GM21576 (cell line): ENCODE measurements at regions not wholly inside any gene's neighbourhood (a gene's known extent, or its start where the extent isn't known, plus 50 kb on each side); places are given as distances from the start of the nearest gene placed in this dataset.

Experiments
- ATAC-seq: cut with Tn5 transposase; IDR thresholded peaks from one replicate; pipeline ENCODE4 v1.9.1; 2021; ENCODE audit warnings: mild to moderate bottlenecking, moderate library complexity; ENCODE audit not compliant: unreplicated experiment

- ATAC-seq: no peak
These were observed 180.5 kb downstream of the TGFB2 start for GRCh38 chr1:218525451-218526197.

DNA sequence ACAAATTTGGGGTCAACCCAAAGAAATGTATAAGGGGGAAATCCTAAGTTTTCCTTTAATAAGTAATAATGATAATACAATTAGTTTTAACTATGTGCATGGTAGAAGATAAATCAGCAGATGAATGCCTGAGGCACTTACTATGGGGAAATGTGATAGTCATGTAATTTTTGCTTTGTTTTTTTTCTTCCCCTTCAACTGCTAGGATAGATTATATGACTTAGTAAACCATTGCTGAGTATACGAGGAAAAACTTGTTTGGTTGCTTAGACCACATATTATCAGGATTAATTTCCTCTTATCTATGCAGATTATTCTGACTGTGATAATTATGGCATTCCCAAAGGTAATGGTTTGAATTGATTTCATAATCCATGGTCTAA lies 181.1 kb downstream of the TGFB2 start:
- no peak for ATAC-seq

DNA sequence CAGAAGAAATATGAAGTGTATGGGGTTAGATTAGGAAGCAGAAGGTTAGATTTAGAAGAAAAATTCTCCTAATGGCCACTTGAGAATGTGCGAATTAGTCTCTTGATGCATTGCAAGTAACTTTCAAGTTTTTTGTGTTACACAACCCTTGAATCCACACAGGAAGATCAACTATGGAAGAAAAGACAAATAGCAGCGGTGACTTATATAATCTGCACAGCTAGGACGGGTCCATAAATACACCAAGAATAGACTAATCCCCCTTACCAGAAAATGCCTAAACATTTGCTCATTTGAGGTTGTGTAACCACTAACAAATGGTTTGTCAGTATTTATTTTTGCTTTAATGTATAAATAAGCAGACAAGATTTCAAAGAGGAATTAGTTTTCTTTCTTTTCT lies 182.6 kb downstream of the TGFB2 start:
- no peak for ATAC-seq

GRCh38 chr1:218529646-218530300 lies 184.6 kb downstream of the TGFB2 start:
- no peak for ATAC-seq

DNA sequence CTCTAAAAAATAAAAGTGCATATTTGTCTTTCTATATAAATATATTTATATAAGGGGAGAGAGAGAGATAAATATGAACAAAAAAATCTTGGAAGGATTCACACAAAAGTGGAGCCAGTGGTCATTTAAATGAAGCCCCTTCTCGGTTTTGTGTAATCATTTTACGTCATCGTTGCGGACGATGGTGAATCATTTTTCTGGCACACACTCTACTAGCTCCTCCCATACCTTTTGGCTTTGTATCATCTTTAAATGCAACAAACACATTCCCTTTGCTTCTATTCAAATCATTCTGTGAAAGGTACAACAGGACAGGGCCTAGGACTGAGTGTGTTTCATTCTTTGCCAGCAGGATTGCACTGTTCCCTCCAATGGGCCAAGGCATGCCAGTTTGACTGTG lies 186.8 kb downstream of the TGFB2 start:
- ATAC-seq: no peak

DNA sequence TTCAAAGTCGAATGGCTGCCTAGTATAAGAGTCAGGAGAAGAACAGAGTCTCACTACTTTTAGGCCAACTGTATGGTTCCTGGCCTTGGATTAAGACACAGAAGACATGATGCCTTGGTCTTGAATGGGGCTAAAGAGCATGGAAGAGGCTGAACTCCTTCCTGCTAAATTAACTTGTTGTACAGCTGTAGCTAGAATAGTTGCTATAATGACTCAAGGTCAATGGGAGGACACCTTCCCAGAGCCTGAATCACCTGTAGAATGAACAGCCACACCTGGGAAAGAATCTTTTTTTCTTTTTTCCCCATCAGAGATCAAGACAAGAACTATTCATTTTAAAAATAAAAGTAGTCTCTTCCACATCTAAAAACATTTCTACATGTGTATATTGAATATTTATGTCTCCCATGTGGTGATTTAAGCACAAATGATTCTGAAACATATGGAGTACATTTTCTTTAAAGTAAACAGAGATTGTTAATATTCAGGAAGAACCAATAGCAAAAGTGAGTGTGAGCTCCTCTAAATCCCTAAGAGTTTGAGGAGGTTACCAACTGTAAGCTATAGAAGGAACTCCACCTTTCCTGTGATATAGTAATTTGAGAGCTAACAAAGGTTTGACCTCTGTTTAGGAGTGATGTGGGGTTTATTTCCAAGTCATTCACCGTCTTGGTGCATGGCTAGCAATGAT lies 191.3 kb downstream of the TGFB2 start:
- no peak for ATAC-seq

- no peak for ATAC-seq
These were observed 192.2 kb downstream of the TGFB2 start for GRCh38 chr1:218537122-218537913.

DNA sequence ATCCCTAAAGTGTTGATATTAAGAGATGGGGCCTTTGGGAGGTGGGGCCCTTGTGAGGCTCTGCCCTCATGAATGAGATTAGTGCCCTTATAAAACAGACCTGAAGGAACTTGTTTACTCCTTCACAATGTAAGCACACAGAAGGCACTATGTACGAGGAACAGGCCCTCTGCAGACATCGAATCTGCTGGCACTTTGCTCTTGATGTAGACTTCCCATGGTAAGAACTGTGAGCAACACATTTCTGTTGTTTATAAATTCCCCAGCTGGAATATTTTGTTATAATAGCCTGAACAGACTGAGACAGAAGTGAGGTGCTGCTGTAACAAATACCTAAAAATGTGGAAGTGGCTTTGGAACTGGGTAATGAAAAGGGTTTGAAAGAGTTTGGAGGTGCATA lies 193.2 kb downstream of the TGFB2 start:
- no peak for ATAC-seq

DNA sequence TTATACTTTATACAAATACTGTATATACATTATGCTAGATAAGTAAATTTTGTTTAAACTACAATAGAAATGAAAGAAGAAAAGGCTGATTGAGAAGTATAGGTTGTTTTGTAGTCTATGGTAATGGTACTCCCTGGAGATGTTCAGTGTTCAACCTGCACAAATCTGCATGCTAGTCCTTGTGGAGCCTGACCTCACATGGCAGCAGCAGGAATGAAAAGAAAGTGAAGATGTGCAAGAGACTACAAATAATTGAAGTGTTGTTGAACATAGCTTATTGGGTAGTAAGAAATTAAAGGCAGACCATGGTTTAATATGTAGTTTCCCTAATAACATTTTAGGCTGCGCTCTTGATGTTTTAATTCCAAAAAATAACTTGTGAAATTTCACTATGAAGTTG lies 201.2 kb downstream of the TGFB2 start:
- no peak for ATAC-seq

GRCh38 chr1:218547957-218548730 lies 203.0 kb downstream of the TGFB2 start:
- no peak for ATAC-seq

GRCh38 chr1:218548764-218549163 lies 203.6 kb downstream of the TGFB2 start:
- ATAC-seq: no peak

- no peak for ATAC-seq
These were observed 208.1 kb downstream of the TGFB2 start for GRCh38 chr1:218553197-218553596.

DNA sequence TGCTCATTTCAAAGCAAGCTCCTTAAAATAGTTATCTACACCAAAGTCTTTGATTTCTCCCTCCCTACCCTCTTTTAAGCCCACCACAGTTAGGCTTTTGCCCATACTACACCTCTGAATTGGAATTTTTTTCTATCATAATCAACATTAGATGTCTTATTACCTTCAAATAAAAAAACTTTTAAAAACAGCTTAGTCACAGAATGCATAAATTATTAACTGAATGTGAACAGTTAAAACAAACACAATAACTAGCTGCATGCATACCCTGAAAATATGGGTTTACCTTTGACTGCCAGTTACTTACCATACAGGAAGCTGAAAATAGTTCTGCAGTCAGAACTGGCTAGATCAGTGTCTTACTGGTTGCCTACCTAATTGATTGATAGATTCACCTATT lies 210.9 kb downstream of the TGFB2 start:
- ATAC-seq: no peak

DNA sequence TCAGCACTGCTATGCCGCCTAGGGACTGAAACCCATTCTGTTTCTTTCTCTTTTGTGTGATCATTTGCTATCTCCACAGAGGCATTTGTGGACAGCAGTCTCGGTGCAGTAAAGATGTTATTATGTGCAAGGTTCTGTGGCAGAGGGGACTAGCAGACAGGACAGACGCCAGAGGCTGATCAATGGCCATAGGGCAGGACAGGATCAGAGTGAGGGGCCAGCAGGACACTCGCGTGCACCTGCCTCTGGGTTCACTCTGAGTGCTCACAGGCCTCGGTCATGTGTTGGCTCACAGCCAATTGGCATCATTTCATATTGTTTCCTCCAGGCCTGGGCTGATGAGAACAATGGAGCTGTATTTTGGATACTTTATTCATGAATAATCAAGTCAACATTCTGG lies 212.6 kb downstream of the TGFB2 start:
- no peak for ATAC-seq

GRCh38 chr1:218558271-218558810 lies 213.2 kb downstream of the TGFB2 start:
- ATAC-seq: no peak

DNA sequence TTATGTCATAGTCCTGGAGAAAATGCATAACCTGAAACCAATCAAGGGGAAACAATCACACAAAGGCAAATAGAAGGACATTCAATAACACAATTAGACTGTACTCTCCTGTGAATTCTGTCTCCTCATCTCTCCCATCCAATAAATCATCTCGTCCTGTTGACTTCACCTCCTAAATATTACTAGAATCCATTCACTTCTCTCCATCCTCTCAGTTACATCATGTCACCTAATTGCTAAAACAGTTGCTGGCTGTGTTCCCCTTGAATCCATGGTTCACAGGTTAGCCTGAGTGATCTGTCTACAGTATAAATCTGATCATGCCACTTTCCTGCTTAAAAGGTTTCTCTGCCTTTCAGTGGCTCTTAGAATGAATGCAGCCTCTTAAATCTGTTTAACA lies 220.2 kb downstream of the TGFB2 start:
- no peak for ATAC-seq

- no peak for ATAC-seq
These were observed 223.9 kb downstream of the TGFB2 start for GRCh38 chr1:218568962-218569550.

- ATAC-seq: no peak
These were observed 225.3 kb downstream of the TGFB2 start for GRCh38 chr1:218570456-218570855.

- ATAC-seq: no peak
These were observed 226.4 kb downstream of the TGFB2 start for GRCh38 chr1:218571491-218571890.

DNA sequence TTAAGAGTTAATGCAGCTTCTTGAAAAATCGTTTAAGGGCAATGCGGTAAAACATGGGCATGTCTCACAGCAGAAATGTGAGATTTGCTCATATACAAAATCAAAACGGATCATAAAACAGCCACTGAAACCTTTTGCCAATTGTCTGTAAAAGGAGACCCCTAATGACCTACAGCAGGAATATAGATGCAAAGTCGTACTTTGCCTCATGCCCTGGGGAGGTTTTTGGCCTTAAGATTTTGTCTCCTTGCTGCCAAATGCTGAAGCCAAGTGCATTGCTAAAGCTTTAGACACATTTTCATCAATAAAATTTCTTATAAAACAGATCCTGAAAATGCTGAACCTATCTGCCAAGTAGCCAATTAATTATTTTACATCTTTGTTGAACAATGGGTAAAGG lies 226.9 kb downstream of the TGFB2 start:
- no peak for ATAC-seq
